GM23338 (cell line): ENCODE measurements at regions not wholly inside any gene's neighbourhood (a gene's known extent, or its start where the extent isn't known, plus 50 kb on each side); places are given as distances from the start of the nearest gene placed in this dataset.

Source experiments
- ATAC-seq: fragments of 200-7000 bp; cut with Tn5 transposase; 3 replicates; pipeline ENCODE4 v1.9.1; 2020
- DNase-seq: peaks from one replicate; pipeline ENCODE4 v3.0.0-alpha.2; 2015; ENCODE audit warnings: low spot score
- H2AFZ ChIP-seq: fragments of 200-600 bp; sonication (generic); 2 replicates; pipeline ENCODE4 v1.8.0; 2016; ENCODE audit warnings: antibody characterized with exemption, mild to moderate bottlenecking, moderate library complexity
- H3F3A ChIP-seq: fragments of 200-600 bp; sonication (generic); replicated peaks from 2 replicates; pipeline ENCODE4 v1.8.0; 2017; ENCODE audit warnings: antibody characterized with exemption, mixed run types, low read depth
- H3K27ac ChIP-seq: fragments of 200-600 bp; sonication (generic); 2 replicates; pipeline ENCODE4 v1.6.1; 2016; ENCODE audit warnings: low read depth
- H3K27me3 ChIP-seq: fragments of 200-600 bp; sonication (generic); 2 replicates; pipeline ENCODE4 v1.8.0; 2016; ENCODE audit warnings: mild to moderate bottlenecking, mixed run types, moderate library complexity; ENCODE audit not compliant: insufficient read depth
- H3K36me3 ChIP-seq: fragments of 200-600 bp; sonication (generic); 2 replicates; pipeline ENCODE4 v1.8.0; 2016; ENCODE audit warnings: mild to moderate bottlenecking; ENCODE audit not compliant: insufficient read depth
- H3K4me1 ChIP-seq: fragments of 200-600 bp; sonication (generic); 2 replicates; pipeline ENCODE4 v1.8.0; 2016; ENCODE audit warnings: mild to moderate bottlenecking, moderate library complexity; ENCODE audit not compliant: insufficient read depth
- H3K4me2 ChIP-seq: fragments of 200-600 bp; sonication (generic); 2 replicates; pipeline ENCODE4 v1.7.1; 2017; ENCODE audit warnings: mixed run types
- H3K4me3 ChIP-seq: fragments of 200-600 bp; sonication (generic); 2 replicates; pipeline ENCODE4 v1.6.1; 2016; ENCODE audit warnings: mixed run types
- H3K79me2 ChIP-seq: fragments of 200-600 bp; sonication (generic); replicated peaks from 2 replicates; pipeline ENCODE4 v1.8.0; 2017; ENCODE audit warnings: mild to moderate bottlenecking; ENCODE audit not compliant: insufficient read depth
- H3K9me2 ChIP-seq: fragments of 200-600 bp; sonication (generic); 2 replicates; pipeline ENCODE4 v1.8.0; 2017; ENCODE audit not compliant: insufficient read depth
- H4K20me1 ChIP-seq: fragments of 200-600 bp; sonication (generic); replicated peaks from 2 replicates; pipeline ENCODE4 v1.8.0; 2017; ENCODE audit warnings: mild to moderate bottlenecking; ENCODE audit not compliant: insufficient read depth
- H3K27ac Mint-ChIP-seq: 2 replicates; pipeline ENCODE4 v1.8.0; 2020; ENCODE audit warnings: inconsistent platforms, mild to moderate bottlenecking, moderate library complexity, mixed read lengths
- H3K27me3 Mint-ChIP-seq: 3 replicates; pipeline ENCODE4 v1.8.0; 2022; ENCODE audit warnings: low read depth, mild to moderate bottlenecking, moderate library complexity, mixed read lengths, inconsistent platforms; ENCODE audit not compliant: insufficient read depth, poor library complexity
- H3K36me3 Mint-ChIP-seq: 3 replicates; pipeline ENCODE4 v1.8.0; 2021; ENCODE audit warnings: low read depth, mild to moderate bottlenecking, inconsistent platforms, moderate library complexity, mixed read lengths
- H3K4me1 Mint-ChIP-seq: 3 replicates; pipeline ENCODE4 v1.8.0; 2020; ENCODE audit warnings: mild to moderate bottlenecking, inconsistent platforms, mixed read lengths
- H3K4me3 Mint-ChIP-seq: 3 replicates; pipeline ENCODE4 v1.8.0; 2021; ENCODE audit warnings: moderate library complexity, mild to moderate bottlenecking, inconsistent platforms, mixed read lengths
- H3K9me3 Mint-ChIP-seq: 3 replicates; pipeline ENCODE4 v1.8.0; 2020; ENCODE audit warnings: moderate library complexity, mild to moderate bottlenecking, inconsistent platforms, mixed read lengths
- CREB1 ChIP-seq: fragments of 250-450 bp; sonication (Bioruptor Pico); IDR thresholded peaks from 2 replicates; pipeline ENCODE4 v1.5.0; 2020; ENCODE audit warnings: low read depth, mild to moderate bottlenecking, moderate library complexity
- EZH2 ChIP-seq: fragments of 200-600 bp; sonication (generic); IDR thresholded peaks from one replicate; pipeline ENCODE4 v1.8.0; 2017; ENCODE audit warnings: antibody characterized with exemption, mild to moderate bottlenecking, low read depth; ENCODE audit not compliant: unreplicated experiment
- EZH2phosphoT487 ChIP-seq: fragments of 200-600 bp; sonication (generic); IDR thresholded peaks from one replicate; pipeline ENCODE4 v1.8.1; 2018; ENCODE audit warnings: antibody characterized with exemption; ENCODE audit not compliant: unreplicated experiment
- JUNB ChIP-seq: IDR thresholded peaks from one replicate; pipeline ENCODE4 v1.6.1; 2016; ENCODE audit warnings: antibody characterized with exemption; ENCODE audit not compliant: unreplicated experiment
- NANOG ChIP-seq: IDR thresholded peaks from 2 replicates; pipeline ENCODE4 v1.6.1; 2016; ENCODE audit warnings: antibody characterized with exemption, borderline replicate concordance
- STAT1 ChIP-seq: IDR thresholded peaks from one replicate; pipeline ENCODE4 v1.6.1; 2016; ENCODE audit warnings: antibody characterized with exemption; ENCODE audit not compliant: unreplicated experiment
- ZNF114 ChIP-seq: fragments of 250-450 bp; sonication (Bioruptor Pico); IDR thresholded peaks from 2 replicates; pipeline ENCODE4 v1.5.0; 2020; ENCODE audit warnings: mild to moderate bottlenecking, moderate library complexity
- ZNF331 ChIP-seq: fragments of 250-450 bp; sonication (Bioruptor Pico); IDR thresholded peaks from 2 replicates; pipeline ENCODE4 v1.5.0; 2020; ENCODE audit warnings: low read depth, mild to moderate bottlenecking, moderate library complexity
- TF ChIP-seq, protein P1 (sequence below): IDR thresholded peaks from 2 replicates; pipeline ENCODE4 v1.6.1; 2016; ENCODE audit warnings: antibody characterized with exemption
- TF ChIP-seq, protein P2 (sequence below), 2 experiments: fragments of 200-600 bp in 1 of 2; sonication (generic) in 1 of 2; conservative IDR thresholded peaks; 2 replicates each; pipeline versions ENCODE4 v1.5.1 to v1.6.1; 2016 to 2017; ENCODE audit warnings: antibody characterized with exemption in 2 of 2, low read depth in 2 of 2, mild to moderate bottlenecking in 2 of 2, moderate library complexity in 1 of 2
- TF ChIP-seq, protein P3 (sequence below): IDR thresholded peaks from one replicate; pipeline ENCODE4 v1.6.1; 2018; ENCODE audit warnings: antibody characterized with exemption; ENCODE audit not compliant: unreplicated experiment

DNA sequence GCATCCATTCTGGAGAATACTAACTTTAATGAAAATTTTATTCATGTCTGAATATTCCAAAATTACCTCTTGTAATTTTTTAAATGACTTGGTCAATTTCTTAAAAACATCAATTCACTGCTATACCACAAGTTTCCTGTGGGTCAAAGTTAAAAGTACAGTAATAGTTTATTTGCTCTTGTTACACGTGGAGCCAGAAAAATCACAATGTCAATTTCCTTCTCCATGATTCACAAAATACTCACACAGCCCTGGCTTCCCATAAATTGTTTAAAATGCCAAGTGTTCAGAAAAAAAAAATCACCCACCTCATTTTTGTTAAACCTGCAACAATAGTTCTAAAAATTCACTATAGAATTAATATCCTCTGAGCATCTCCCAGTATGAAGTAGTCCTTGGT, 139.5 kb upstream of the GRM3 start:
- Mint-ChIP-seq H3K9me3 (no peaks in the 10 kb centered on the region), H3K27me3 (peaks cover 1% of the 10 kb centered on the region), H3K4me3 (no peak overlapping the region), H3K27ac (no peak overlapping the region), H3K4me1 (no peaks in the 10 kb centered on the region), H3K36me3 (no peaks in the 10 kb centered on the region)
- no peaks in the 10 kb centered on the region for H3K27me3 ChIP-seq
- H2AFZ ChIP-seq: no peak overlapping the region
- no peaks in the 10 kb centered on the region for H3K9me2 ChIP-seq
- no peaks in the 10 kb centered on the region for H3K4me1 ChIP-seq
- no peak overlapping the region for H3K4me3 ChIP-seq
- no peak overlapping the region for H3K27ac ChIP-seq
- H3K4me2 ChIP-seq: no peak overlapping the region
- no peaks in the 10 kb centered on the region for H3K36me3 ChIP-seq
- no peaks in the 10 kb centered on the region for H3K79me2 ChIP-seq
- ATAC-seq (no peak), DNase-seq (no peak)
- TF ChIP-seq, protein P1, sequence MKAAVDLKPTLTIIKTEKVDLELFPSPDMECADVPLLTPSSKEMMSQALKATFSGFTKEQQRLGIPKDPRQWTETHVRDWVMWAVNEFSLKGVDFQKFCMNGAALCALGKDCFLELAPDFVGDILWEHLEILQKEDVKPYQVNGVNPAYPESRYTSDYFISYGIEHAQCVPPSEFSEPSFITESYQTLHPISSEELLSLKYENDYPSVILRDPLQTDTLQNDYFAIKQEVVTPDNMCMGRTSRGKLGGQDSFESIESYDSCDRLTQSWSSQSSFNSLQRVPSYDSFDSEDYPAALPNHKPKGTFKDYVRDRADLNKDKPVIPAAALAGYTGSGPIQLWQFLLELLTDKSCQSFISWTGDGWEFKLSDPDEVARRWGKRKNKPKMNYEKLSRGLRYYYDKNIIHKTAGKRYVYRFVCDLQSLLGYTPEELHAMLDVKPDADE: no peak
- no peak for TF ChIP-seq NANOG
- TF ChIP-seq, protein P2, sequence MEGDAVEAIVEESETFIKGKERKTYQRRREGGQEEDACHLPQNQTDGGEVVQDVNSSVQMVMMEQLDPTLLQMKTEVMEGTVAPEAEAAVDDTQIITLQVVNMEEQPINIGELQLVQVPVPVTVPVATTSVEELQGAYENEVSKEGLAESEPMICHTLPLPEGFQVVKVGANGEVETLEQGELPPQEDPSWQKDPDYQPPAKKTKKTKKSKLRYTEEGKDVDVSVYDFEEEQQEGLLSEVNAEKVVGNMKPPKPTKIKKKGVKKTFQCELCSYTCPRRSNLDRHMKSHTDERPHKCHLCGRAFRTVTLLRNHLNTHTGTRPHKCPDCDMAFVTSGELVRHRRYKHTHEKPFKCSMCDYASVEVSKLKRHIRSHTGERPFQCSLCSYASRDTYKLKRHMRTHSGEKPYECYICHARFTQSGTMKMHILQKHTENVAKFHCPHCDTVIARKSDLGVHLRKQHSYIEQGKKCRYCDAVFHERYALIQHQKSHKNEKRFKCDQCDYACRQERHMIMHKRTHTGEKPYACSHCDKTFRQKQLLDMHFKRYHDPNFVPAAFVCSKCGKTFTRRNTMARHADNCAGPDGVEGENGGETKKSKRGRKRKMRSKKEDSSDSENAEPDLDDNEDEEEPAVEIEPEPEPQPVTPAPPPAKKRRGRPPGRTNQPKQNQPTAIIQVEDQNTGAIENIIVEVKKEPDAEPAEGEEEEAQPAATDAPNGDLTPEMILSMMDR (conservative IDR thresholded peaks at IDR 0.05; ENCODE audit: low read depth in 2 of 2): no peak
- no peak for TF ChIP-seq ZNF331 (CRISPR knock-in tag)
- no peak for TF ChIP-seq ZNF114
- no peak for TF ChIP-seq EZH2phosphoT487
- no peak for TF ChIP-seq STAT1
- H4K20me1 ChIP-seq: no peaks in the 10 kb centered on the region
- H3F3A ChIP-seq: no peaks in the 10 kb centered on the region

DNA sequence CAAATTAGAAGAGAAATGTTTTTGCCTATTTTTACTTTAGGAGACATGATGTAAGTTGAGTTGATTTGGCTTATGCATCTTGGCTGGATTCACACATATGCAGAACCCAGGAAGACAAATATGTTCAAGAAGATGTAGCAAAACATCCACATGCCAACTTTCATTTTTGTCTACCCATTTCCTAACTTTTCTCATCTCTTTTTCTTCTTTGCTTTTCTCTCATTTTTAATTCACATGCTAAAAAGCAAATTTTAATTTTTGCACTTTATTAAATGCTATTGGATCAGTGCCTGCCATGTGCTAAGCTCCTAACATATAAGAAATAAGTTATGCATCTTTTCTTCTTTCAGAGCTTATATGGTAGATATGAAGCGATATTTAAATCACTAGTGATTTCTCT, 143.7 kb upstream of the GRM3 start:
- H3K4me1 ChIP-seq: peaks cover 4% of the 10 kb centered on the region; the same call in 1 of the 2 replicates
- TF ChIP-seq JUNB (no peak), CREB1 (no peak), EZH2 (no peak), NANOG (no peak), ZNF331 (CRISPR knock-in tag) (no peak), STAT1 (no peak)
- TF ChIP-seq, protein P2 (conservative IDR thresholded peaks at IDR 0.05; ENCODE audit: low read depth in 2 of 2): no peak
- TF ChIP-seq, protein P3, sequence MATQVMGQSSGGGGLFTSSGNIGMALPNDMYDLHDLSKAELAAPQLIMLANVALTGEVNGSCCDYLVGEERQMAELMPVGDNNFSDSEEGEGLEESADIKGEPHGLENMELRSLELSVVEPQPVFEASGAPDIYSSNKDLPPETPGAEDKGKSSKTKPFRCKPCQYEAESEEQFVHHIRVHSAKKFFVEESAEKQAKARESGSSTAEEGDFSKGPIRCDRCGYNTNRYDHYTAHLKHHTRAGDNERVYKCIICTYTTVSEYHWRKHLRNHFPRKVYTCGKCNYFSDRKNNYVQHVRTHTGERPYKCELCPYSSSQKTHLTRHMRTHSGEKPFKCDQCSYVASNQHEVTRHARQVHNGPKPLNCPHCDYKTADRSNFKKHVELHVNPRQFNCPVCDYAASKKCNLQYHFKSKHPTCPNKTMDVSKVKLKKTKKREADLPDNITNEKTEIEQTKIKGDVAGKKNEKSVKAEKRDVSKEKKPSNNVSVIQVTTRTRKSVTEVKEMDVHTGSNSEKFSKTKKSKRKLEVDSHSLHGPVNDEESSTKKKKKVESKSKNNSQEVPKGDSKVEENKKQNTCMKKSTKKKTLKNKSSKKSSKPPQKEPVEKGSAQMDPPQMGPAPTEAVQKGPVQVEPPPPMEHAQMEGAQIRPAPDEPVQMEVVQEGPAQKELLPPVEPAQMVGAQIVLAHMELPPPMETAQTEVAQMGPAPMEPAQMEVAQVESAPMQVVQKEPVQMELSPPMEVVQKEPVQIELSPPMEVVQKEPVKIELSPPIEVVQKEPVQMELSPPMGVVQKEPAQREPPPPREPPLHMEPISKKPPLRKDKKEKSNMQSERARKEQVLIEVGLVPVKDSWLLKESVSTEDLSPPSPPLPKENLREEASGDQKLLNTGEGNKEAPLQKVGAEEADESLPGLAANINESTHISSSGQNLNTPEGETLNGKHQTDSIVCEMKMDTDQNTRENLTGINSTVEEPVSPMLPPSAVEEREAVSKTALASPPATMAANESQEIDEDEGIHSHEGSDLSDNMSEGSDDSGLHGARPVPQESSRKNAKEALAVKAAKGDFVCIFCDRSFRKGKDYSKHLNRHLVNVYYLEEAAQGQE: no peak

More for the DNA sequence above, 143.7 kb upstream of the GRM3 start:
- no peaks in the 10 kb centered on the region for H3K27me3 Mint-ChIP-seq
- no peak overlapping the region for H3K27ac Mint-ChIP-seq
- Histone ChIP-seq H2AFZ (no peak overlapping the region), H3K27me3 (no peaks in the 10 kb centered on the region), H3K79me2 (no peaks in the 10 kb centered on the region), H3K4me3 (no peak overlapping the region), H4K20me1 (no peaks in the 10 kb centered on the region), H3F3A (no peaks in the 10 kb centered on the region), H3K9me2 (no peaks in the 10 kb centered on the region), H3K27ac (no peak overlapping the region), H3K4me2 (no peak overlapping the region), H3K36me3 (no peaks in the 10 kb centered on the region)
- no peaks in the 10 kb centered on the region for H3K36me3 Mint-ChIP-seq
- H3K4me1 Mint-ChIP-seq: peaks cover 2% of the 10 kb centered on the region; the same call in 2 of the 3 replicates
- DNase-seq (no peak), ATAC-seq (no peak)
- H3K4me3 Mint-ChIP-seq: no peak overlapping the region
- H3K9me3 Mint-ChIP-seq: no peaks in the 10 kb centered on the region
